Cardiac muscle cell (in vitro differentiated cells and primary cell): ENCODE measurements at regions not wholly inside any gene's neighbourhood (a gene's known extent, or its start where the extent isn't known, plus 50 kb on each side); places are given as distances from the start of the nearest gene placed in this dataset.
A peak's percentile ranks its signal among the peaks of the same experiment; 100 is the strongest.

ENCODE experiments used
- DNase-seq, 2 donors: peaks; one replicate each; pipeline versions ENCODE4 v3.0.0 to v3.0.0-alpha.2; 2010 to 2017; ENCODE audit warnings: low read depth in 1 of 2, low spot score in 1 of 2
- H3K27ac ChIP-seq: fragments of 200-600 bp; sonication (generic); 2 replicates; pipeline ENCODE4 v1.5.1; 2016
- H3K27me3 ChIP-seq: fragments of 200-600 bp; sonication (generic); 2 replicates; pipeline ENCODE4 v1.6.0; 2016; ENCODE audit warnings: control low read depth
- H3K36me3 ChIP-seq: fragments of 200-600 bp; sonication (generic); 2 replicates; pipeline ENCODE4 v1.5.1; 2016; ENCODE audit warnings: control low read depth
- H3K4me1 ChIP-seq: fragments of 200-600 bp; sonication (generic); 2 replicates; pipeline ENCODE4 v1.8.1; 2017; ENCODE audit warnings: low read depth, mild to moderate bottlenecking, mixed run types
- H3K4me3 ChIP-seq: fragments of 200-600 bp; sonication (generic); 2 replicates; pipeline ENCODE4 v1.5.1; 2016; ENCODE audit warnings: mild to moderate bottlenecking
- H3K9me3 ChIP-seq: fragments of 200-600 bp; sonication (generic); 2 replicates; pipeline ENCODE4 v1.5.1; 2017; ENCODE audit warnings: low read depth, mild to moderate bottlenecking, control low read depth
- CTCF ChIP-seq: IDR thresholded peaks from 2 replicates; pipeline ENCODE4 v1.5.1; 2012; ENCODE audit warnings: low read depth, mild to moderate bottlenecking, low read length

- no peaks in the 10 kb centered on the region for H3K36me3 ChIP-seq
- no peak overlapping the region for H3K4me3 ChIP-seq
- no peak for TF ChIP-seq CTCF
- H3K4me1 ChIP-seq, result no peaks in the 10 kb centered on the region
- no peaks in the 10 kb centered on the region for H3K9me3 ChIP-seq
- H3K27ac ChIP-seq, result no peak overlapping the region
- no peak for DNase-seq
- H3K27me3 ChIP-seq, result no peaks in the 10 kb centered on the region
Observed at GRCh38 chr4:105074097-105074496, 72.6 kb upstream of the TET2 start.

DNA sequence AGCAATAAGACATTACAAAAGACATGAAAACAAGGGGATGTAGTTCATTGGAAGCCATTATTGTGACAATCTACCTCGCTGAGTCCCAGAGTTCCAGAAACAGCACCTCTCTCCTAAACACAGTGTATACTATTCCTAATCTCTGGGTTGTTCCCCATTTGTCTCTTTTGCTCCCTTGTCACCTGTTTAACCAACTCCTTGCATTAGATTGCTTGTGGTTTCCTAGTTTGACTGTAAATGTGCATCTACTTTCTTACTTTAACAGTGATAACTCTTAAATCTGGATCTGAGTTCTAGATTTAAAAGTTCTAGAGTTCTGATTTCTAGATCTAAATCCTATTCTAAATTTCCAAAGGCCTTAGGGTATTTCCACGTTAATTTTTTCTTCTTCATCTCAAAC is 71.6 kb upstream of the TET2 start:
- DNase-seq, result no peak
- no peak for TF ChIP-seq CTCF
- Histone ChIP-seq H3K27me3 (no peaks in the 10 kb centered on the region), H3K4me1 (no peaks in the 10 kb centered on the region), H3K9me3 (no peaks in the 10 kb centered on the region), H3K36me3 (no peaks in the 10 kb centered on the region), H3K27ac (no peak overlapping the region), H3K4me3 (no peak overlapping the region)

GRCh38 chr4:105088110-105088879 is 58.4 kb upstream of the TET2 start:
- no peak overlapping the region for H3K4me3 ChIP-seq
- no peak for TF ChIP-seq CTCF
- no peaks in the 10 kb centered on the region for H3K4me1 ChIP-seq
- H3K27me3 ChIP-seq, result no peaks in the 10 kb centered on the region
- no peaks in the 10 kb centered on the region for H3K36me3 ChIP-seq
- H3K27ac ChIP-seq, result no peak overlapping the region
- H3K9me3 ChIP-seq, result peaks cover 3% of the 10 kb centered on the region
- peak in 1 of 2 donors; percentile 95 for DNase-seq

- Histone ChIP-seq H3K9me3 (peaks cover 3% of the 10 kb centered on the region), H3K27ac (no peak overlapping the region), H3K4me1 (no peaks in the 10 kb centered on the region), H3K4me3 (no peak overlapping the region), H3K27me3 (no peaks in the 10 kb centered on the region), H3K36me3 (no peaks in the 10 kb centered on the region)
- TF ChIP-seq CTCF, result no peak
- DNase-seq, result peak in 1 of 2 donors; percentile 86
Observed at GRCh38 chr4:105092356-105092755, 54.3 kb upstream of the TET2 start.

- TF ChIP-seq CTCF, result no peak
- Histone ChIP-seq H3K27me3 (no peaks in the 10 kb centered on the region), H3K4me3 (no peak overlapping the region), H3K27ac (no peak overlapping the region), H3K9me3 (peaks cover 3% of the 10 kb centered on the region), H3K4me1 (no peaks in the 10 kb centered on the region), H3K36me3 (no peaks in the 10 kb centered on the region)
- peak in 1 of 2 donors; percentile 59 for DNase-seq
Observed at GRCh38 chr4:105092768-105093167, 53.9 kb upstream of the TET2 start.
